Progenitor cell of endocrine pancreas (in vitro differentiated cells): ENCODE measurements at regions not wholly inside any gene's neighbourhood (a gene's known extent, or its start where the extent isn't known, plus 50 kb on each side); places are given as distances from the start of the nearest gene placed in this dataset.
A peak's percentile ranks its signal among the peaks of the same experiment; 100 is the strongest.

Source experiments
- DNase-seq: peaks from one replicate; pipeline ENCODE4 v3.0.0; 2021; ENCODE audit warnings: low spot score; ENCODE audit not compliant: unreplicated experiment
- H3K27ac Mint-ChIP-seq: 2 replicates; pipeline ENCODE4 v1.8.0; 2021; ENCODE audit warnings: mild to moderate bottlenecking, moderate library complexity, mixed read lengths
- H3K27me3 Mint-ChIP-seq: 2 replicates; pipeline ENCODE4 v1.8.0; 2021; ENCODE audit warnings: mixed read lengths
- H3K36me3 Mint-ChIP-seq: 2 replicates; pipeline ENCODE4 v1.8.0; 2022; ENCODE audit warnings: mixed read lengths; ENCODE audit not compliant: insufficient read depth
- H3K4me1 Mint-ChIP-seq: 2 replicates; pipeline ENCODE4 v1.8.0; 2021; ENCODE audit warnings: low read depth, mixed read lengths
- H3K4me3 Mint-ChIP-seq: 2 replicates; pipeline ENCODE4 v1.8.0; 2021; ENCODE audit warnings: low read depth, mild to moderate bottlenecking, moderate library complexity, mixed read lengths
- H3K9me3 Mint-ChIP-seq: 2 replicates; pipeline ENCODE4 v1.8.0; 2021; ENCODE audit warnings: low read depth, mixed read lengths
- CTCF ChIP-seq: fragments of 200-600 bp; sonication (generic); IDR thresholded peaks from one replicate; pipeline ENCODE4 v1.5.0; 2021; ENCODE audit warnings: antibody characterized with exemption, mild to moderate bottlenecking; ENCODE audit not compliant: unreplicated experiment

- Mint-ChIP-seq H3K9me3 (peaks cover 11% of the 10 kb centered on the region), H3K36me3 (peaks cover 4% of the 10 kb centered on the region), H3K4me3 (no peak overlapping the region), H3K27ac (peak overlapping the region; percentile 71), H3K27me3 (no peaks in the 10 kb centered on the region), H3K4me1 (peaks cover 12% of the 10 kb centered on the region)
- no peak for DNase-seq
- no peak for TF ChIP-seq CTCF
Measured at GRCh38 chr14:85438481-85438942, 91.4 kb upstream of the FLRT2 start.

- TF ChIP-seq CTCF: no peak
- peaks cover 11% of the 10 kb centered on the region for H3K9me3 Mint-ChIP-seq
- no peak overlapping the region for H3K4me3 Mint-ChIP-seq
- DNase-seq: no peak
- H3K27me3 Mint-ChIP-seq: no peaks in the 10 kb centered on the region
- peaks cover 18% of the 10 kb centered on the region for H3K4me1 Mint-ChIP-seq
- no peak overlapping the region for H3K27ac Mint-ChIP-seq
- peaks cover 4% of the 10 kb centered on the region for H3K36me3 Mint-ChIP-seq
Measured at GRCh38 chr14:85439696-85440328, 90.1 kb upstream of the FLRT2 start.

- H3K36me3 Mint-ChIP-seq: peaks cover 4% of the 10 kb centered on the region
- H3K27ac Mint-ChIP-seq: peak overlapping the region; percentile 49
- no peak for DNase-seq
- H3K9me3 Mint-ChIP-seq: peaks cover 11% of the 10 kb centered on the region
- no peak overlapping the region for H3K4me3 Mint-ChIP-seq
- H3K4me1 Mint-ChIP-seq: peaks cover 16% of the 10 kb centered on the region
- H3K27me3 Mint-ChIP-seq: no peaks in the 10 kb centered on the region
- no peak for TF ChIP-seq CTCF
Measured at GRCh38 chr14:85441909-85442643, 87.9 kb upstream of the FLRT2 start.

- Mint-ChIP-seq H3K9me3 (peaks cover 6% of the 10 kb centered on the region), H3K4me3 (no peak overlapping the region), H3K36me3 (peaks cover 4% of the 10 kb centered on the region), H3K27ac (no peak overlapping the region), H3K27me3 (no peaks in the 10 kb centered on the region), H3K4me1 (peaks cover 15% of the 10 kb centered on the region)
- TF ChIP-seq CTCF: no peak
- no peak for DNase-seq
Measured at GRCh38 chr14:85442996-85443395, 86.9 kb upstream of the FLRT2 start.

- H3K27me3 Mint-ChIP-seq: no peaks in the 10 kb centered on the region
- H3K4me3 Mint-ChIP-seq: no peak overlapping the region
- H3K9me3 Mint-ChIP-seq: peaks cover 3% of the 10 kb centered on the region
- H3K36me3 Mint-ChIP-seq: peaks cover 1% of the 10 kb centered on the region
- H3K27ac Mint-ChIP-seq: no peak overlapping the region
- H3K4me1 Mint-ChIP-seq: peaks cover 18% of the 10 kb centered on the region
- no peak for TF ChIP-seq CTCF
- DNase-seq: no peak
Measured at GRCh38 chr14:85444635-85445034, 85.3 kb upstream of the FLRT2 start.
